Lung microvascular endothelial cell (primary cell): ENCODE measurements at regions not wholly inside any gene's neighbourhood (a gene's known extent, or its start where the extent isn't known, plus 50 kb on each side); places are given as distances from the start of the nearest gene placed in this dataset.
"Not testable (repeated sequence)": the region's sequence is repeated elsewhere in the genome, so short reads cannot be mapped to it uniquely, and the experiment has no call there.

Experiments
- DNase-seq, 2 donors: peaks; one replicate each; pipeline versions ENCODE4 v3.0.0 to v3.0.0-alpha.2; 2010; ENCODE audit warnings: low read depth in 2 of 2

DNA sequence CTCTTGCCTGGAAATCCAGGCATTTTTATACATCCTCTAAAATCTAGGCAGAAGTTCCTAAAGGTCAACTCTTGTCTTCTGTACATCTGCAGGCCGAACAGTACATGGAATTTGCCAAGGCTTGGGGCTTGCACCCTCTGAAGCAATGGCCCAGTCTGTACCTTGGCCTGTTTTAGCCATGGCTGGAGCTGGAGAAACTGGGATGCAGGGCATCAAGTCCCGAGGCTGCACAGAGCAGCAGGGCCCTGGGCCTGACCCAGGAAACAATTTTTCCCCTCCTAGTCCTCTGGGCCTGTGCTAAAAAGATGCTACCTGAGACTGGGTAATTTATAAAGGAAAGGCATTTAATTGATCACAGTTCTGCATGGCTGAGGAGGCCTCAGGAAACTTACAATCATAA, 520.8 kb upstream of the MIR17HG start:
- DNase-seq: no peak

GRCh38 chr13:90830782-90831181, 516.7 kb upstream of the MIR17HG start:
- DNase-seq: no peak

- DNase-seq: no peak
These were observed 513.5 kb upstream of the MIR17HG start for GRCh38 chr13:90833951-90834350.

DNA sequence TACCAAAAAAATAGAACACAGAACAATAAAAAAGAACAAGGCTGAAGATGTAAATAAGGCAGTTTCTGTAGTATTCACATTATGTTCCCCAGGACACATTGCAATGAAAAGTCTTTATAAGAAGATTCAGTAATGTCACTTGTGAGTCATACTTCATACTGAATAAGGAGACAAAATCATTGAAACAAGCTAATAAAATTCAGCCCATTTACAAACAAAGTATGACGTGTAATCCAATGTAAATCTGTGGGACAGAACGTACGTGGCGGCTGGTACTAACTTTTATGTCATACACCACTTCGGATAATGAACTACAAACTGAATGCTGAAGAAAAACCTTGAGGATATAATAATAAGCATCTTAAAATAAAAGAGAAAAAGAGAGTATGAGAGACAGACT, 512.8 kb upstream of the MIR17HG start:
- DNase-seq: no peak

GRCh38 chr13:90835826-90836225, 511.7 kb upstream of the MIR17HG start:
- DNase-seq: no peak

GRCh38 chr13:90838317-90838960, 509.0 kb upstream of the MIR17HG start:
- DNase-seq: no peak

DNA sequence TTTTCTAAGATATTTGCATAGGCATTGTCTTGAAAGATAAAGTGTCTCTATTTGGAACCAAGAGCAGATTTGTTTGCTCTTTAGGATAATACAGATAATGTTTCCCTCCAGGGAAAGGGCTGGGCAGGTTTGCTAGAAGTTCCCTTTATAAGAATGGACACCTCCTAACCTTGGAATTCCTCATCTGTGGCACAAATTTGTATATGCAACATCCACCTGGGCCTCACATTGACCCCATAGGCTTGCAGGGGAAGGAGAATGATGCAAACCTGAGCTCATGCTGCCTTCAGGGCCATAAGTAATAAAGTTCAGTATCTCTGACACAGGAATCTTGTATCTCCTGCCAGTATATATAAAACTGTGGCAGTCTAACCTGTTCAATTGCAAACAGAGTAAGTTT, 508.4 kb upstream of the MIR17HG start:
- no peak for DNase-seq

DNA sequence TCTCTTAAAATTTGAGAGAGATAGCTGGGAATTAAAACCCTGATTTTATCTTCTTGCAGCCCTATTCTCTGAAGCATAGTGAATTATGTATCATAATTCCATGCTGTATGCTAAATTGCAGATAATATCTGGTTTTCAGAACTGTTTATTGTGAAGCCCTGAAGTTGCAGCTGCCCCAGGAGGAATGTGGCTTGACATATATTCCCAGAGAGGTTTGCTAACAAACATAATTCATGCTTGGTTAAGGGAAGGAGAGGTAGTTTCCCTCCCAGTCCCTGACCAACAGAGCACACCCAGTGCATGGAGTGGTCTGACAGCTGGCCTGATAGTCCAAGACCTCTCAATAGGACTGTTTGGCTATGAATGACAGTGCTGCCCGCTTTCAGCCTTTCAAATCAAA, 500.6 kb upstream of the MIR17HG start:
- DNase-seq: no peak

- not testable (repeated sequence) for DNase-seq
These were observed 493.8 kb upstream of the MIR17HG start for GRCh38 chr13:90853666-90854065.

DNA sequence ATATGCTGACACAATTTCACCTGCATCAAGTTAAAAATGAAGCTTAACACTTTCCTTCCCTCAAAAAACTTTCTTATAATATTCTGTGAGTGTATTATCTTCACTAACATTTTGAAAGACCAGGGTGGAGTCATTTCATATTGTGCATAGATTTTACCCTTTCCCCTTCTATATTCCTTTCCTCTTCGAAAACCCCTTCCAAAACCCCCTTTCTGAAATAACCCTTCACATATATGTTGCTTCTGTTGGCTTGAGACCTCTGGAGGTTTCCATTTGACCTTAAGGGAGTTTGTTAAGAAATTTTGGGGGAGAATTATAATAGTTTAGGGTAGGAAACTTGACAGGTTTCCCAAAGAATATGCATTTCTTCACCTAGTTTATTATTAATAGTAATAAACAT, 489.6 kb upstream of the MIR17HG start:
- no peak for DNase-seq

- no peak for DNase-seq
These were observed 481.5 kb upstream of the MIR17HG start for GRCh38 chr13:90866006-90866405.

GRCh38 chr13:90867336-90867683, 480.2 kb upstream of the MIR17HG start:
- DNase-seq: peak; percentile 26 to 75

DNA sequence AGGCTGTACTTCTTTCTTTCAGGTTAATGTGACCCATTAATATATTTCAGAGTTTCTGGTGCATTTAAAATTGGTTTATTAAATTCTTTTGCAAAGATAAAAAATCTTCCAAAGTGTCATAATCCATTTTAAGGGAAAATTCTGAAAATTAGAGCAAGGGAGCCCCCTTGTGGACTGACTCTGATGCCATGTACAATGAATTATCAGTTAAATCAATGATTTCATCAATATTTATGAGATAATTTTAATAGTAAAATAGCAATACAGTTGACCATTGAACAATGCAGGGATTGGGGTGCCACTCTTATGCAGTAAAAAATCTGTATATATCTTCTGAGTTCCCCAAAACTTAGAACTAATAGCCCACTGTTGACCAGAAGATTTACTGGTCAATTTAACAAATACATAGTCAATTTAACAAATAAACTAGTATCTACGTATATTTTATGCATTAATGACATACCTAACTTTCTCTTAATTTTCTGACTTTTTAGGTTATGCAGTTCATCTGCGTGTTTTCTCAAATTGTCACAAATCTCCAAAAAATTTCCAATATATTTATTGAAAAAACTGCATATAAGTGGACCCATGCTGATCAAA, 479.1 kb upstream of the MIR17HG start:
- DNase-seq: peak; percentile 28 to 50

DNA sequence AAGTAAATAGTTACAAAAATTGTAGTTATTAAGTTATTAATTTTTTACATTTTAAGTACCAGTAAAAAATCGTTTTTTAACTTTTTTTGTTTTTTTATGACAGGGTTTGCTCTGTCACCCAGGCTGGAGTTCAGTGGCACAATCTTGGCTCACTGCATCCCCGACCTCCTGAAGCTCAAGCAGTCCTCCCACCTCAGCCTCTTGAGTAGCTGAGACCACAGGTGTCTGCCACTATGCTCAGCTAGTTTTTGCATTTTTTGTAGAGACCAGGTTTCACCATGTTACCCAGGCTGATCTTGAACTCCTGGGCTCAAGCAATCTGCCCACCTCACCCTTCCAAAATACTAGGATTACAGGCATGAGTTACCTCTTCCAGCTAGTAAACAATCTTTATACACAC, 477.9 kb upstream of the MIR17HG start:
- DNase-seq: no peak

DNA sequence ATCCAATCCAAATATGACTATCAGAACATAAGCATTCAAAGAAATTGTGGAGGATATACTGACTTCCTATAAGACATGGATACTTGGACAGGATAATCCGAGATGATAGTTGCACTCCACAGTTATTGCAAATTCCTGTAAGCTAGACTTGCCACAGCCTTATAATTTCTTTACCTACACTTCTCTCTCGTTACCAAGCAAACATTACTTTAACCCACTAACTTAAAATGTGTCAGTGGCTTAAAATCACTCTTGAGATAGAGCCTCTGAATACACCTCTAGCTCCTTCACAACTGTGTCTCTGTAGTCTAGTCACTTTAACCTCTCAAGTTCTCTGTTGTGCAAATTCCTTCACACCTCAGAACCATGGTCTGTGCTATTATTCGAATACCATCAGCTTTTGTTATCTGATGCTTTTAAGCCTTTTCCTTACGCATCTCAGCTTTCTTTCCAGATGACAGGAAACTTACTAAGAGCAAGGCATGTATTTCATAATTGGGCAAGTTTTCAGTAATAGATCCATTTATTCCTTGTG, 474.9 kb upstream of the MIR17HG start:
- no peak for DNase-seq

DNA sequence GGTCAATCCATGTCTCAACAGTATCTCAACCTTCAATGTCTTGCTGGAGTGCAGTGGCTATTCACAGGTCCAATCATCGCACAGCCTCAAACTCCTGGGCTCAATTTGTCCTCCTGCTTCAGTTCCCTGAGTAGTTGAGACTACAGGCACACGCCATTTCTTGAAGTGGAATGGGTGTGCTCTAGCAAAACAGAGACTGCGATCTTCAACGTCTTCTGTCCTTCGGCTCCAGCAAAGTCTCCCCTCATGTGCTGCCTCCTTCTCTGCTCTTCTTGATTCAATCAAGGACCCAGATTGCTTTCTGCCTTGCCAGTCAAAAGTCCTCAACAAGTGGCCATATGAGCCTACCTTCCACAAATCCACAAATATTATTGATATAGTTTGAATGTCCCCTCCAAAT, 466.7 kb upstream of the MIR17HG start:
- DNase-seq: no peak

GRCh38 chr13:90882551-90882950, 464.9 kb upstream of the MIR17HG start:
- no peak for DNase-seq

DNA sequence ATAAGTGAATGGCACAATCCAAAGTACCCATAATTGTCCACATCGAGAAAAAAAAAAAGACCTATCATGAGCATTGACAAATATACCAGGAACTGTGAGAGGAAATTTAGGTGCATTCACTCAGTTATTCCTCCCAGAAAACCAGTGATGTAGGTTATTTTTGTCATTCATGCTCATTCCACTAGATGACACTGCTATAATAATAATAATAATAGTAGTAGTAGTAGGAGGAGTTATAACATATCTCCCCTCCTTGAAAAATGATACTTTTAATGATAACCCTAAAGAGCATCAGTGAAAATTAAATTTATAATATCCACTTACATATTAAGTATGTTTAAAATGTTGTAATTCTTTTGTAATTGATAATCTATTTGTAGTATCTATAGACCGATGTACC, 463.9 kb upstream of the MIR17HG start:
- DNase-seq: no peak

GRCh38 chr13:90884066-90884465, 463.4 kb upstream of the MIR17HG start:
- no peak for DNase-seq

GRCh38 chr13:90889906-90890834, 457.3 kb upstream of the MIR17HG start:
- DNase-seq: no peak

- no peak for DNase-seq
These were observed 456.2 kb upstream of the MIR17HG start for GRCh38 chr13:90891329-90891728.

DNA sequence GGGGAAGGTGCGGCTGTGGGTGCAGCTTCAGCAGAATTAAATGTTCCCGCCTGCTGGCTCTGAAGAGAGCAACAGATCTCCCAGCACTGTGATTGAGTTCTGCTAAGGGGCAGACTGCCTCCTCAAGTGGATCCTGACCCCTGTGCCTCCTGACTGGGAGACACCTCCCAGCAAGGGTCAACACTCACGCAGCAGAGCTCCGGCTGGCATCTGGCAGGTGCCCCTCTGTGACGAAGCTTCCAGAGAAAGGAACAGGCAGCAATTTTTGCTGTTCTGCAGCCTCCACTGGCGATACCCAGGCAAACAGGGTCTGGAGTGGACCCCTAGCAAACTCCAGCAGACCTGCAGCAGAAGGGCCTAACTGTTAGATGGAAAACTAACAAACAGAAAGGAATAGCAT, 454.3 kb upstream of the MIR17HG start:
- not testable (repeated sequence) for DNase-seq
